HUES64 (cell line): ENCODE measurements at regions not wholly inside any gene's neighbourhood (a gene's known extent, or its start where the extent isn't known, plus 50 kb on each side); places are given as distances from the start of the nearest gene placed in this dataset.

Source experiments
- H3K27ac ChIP-seq: 2 replicates; pipeline ENCODE4 v1.7.0; 2013; ENCODE audit warnings: low read depth, low read length, inconsistent platforms
- H3K27me3 ChIP-seq: 2 replicates; pipeline ENCODE4 v1.6.1; 2013; ENCODE audit warnings: mild to moderate bottlenecking, low read length; ENCODE audit not compliant: insufficient read depth
- H3K36me3 ChIP-seq: 2 replicates; pipeline ENCODE4 v1.6.1; 2013; ENCODE audit warnings: mild to moderate bottlenecking, low read length; ENCODE audit not compliant: insufficient read depth
- H3K4me1 ChIP-seq: 2 replicates; pipeline ENCODE4 v1.6.1; 2013; ENCODE audit warnings: mild to moderate bottlenecking, low read length, moderate library complexity; ENCODE audit not compliant: insufficient read depth
- H3K4me3 ChIP-seq: 2 replicates; pipeline ENCODE4 v1.5.1; 2013; ENCODE audit warnings: mild to moderate bottlenecking, low read length, moderate library complexity
- H3K9ac ChIP-seq: 2 replicates; pipeline ENCODE4 v1.6.1; 2013; ENCODE audit warnings: mild to moderate bottlenecking, low read depth, low read length
- H3K9me3 ChIP-seq: 2 replicates; pipeline ENCODE4 v1.6.1; 2013; ENCODE audit warnings: low read depth, low read length; ENCODE audit not compliant: insufficient read depth
- WGBS: fragments of 150-250, 120-280 bp; methylation state at CpG from one replicate; pipeline ENCODE4 v1.1.7; 2013; ENCODE audit warnings: missing lambda C conversion rate; 5-methylcytosine and 5-hydroxymethylcytosine counted together

DNA sequence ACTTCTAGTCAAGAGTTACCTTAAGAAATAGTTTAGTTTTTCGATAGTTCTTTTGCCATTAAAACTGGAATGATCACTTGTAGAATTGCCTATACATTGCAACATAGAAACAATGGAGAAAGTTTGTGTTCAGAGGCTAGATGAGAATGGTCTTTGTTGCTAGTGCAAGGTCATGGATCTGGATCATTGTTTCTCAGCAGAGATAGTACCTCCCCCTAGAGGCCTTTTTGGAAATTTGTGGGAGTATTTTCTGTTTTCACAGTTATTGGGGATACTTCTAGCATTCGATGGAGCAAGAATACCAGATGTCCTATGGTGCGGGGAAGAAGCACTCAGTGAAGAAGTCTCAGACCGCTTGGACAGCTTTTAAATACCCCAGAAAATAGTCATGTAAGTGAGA is 138.8 kb upstream of the HMGA2 start:
- Histone ChIP-seq H3K27me3 (no peaks in the 10 kb centered on the region), H3K27ac (no peak overlapping the region), H3K4me1 (no peaks in the 10 kb centered on the region), H3K9me3 (no peaks in the 10 kb centered on the region), H3K9ac (no peak overlapping the region), H3K4me3 (no peak overlapping the region), H3K36me3 (no peaks in the 10 kb centered on the region)
- WGBS: 82% methylated on average over 4 of the region's 4 CpGs

- Histone ChIP-seq H3K4me1 (no peaks in the 10 kb centered on the region), H3K9ac (no peak overlapping the region), H3K9me3 (no peaks in the 10 kb centered on the region), H3K27me3 (no peaks in the 10 kb centered on the region), H3K4me3 (no peak overlapping the region), H3K27ac (no peak overlapping the region), H3K36me3 (no peaks in the 10 kb centered on the region)
- 97% methylated on average over 2 of the region's 2 CpGs for WGBS
Observed at GRCh38 chr12:65689508-65689907, 134.8 kb upstream of the HMGA2 start.

DNA sequence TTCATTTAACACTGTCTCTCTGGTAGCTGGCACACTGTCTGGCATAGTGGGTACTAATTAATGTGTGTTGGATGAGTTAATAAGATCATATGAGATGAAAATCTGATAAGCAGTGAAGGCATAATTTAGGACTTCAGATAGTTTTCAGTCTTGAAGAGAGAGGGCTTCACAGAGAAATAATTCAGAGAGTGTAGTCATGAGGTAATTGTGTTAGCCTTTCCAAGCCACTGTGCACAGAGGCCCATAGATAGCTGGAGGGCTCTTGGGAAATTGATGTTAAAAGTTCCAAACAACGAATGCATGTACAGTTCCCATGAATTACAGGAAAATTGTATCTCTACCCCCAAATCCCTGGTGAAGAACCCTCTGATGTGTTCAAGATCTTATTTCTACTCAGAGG is 133.8 kb upstream of the HMGA2 start:
- 75% methylated on average over 1 of the region's 1 CpG for WGBS
- Histone ChIP-seq H3K9me3 (no peaks in the 10 kb centered on the region), H3K27me3 (no peaks in the 10 kb centered on the region), H3K9ac (no peak overlapping the region), H3K36me3 (no peaks in the 10 kb centered on the region), H3K27ac (no peak overlapping the region), H3K4me1 (0 out of 2 replicates have a peak, but pooled peaks cover 4% of the 10 kb centered on the region), H3K4me3 (no peak overlapping the region)

DNA sequence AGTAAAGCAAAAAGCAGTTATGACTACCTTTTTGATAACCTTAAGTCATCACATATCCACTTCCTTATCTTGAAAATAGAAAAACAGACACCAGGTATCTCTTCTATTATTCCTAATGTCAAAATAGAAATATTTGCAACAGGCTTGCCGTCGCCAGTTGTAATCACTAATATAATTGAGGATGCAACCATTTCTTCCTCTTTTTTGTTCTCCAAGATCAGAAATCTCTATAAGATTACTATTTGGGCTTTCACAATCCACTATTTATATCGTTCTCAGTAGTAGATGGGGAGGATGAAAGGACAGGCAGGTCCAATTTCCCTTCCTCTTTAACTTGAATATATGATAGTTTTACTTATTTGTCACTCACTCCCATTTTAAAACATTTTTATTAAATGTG is 130.2 kb upstream of the HMGA2 start:
- no peaks in the 10 kb centered on the region for H3K36me3 ChIP-seq
- H3K9me3 ChIP-seq: no peaks in the 10 kb centered on the region
- H3K27ac ChIP-seq: no peak overlapping the region
- H3K4me3 ChIP-seq: no peak overlapping the region
- WGBS: 90% methylated on average over 2 of the region's 3 CpGs
- H3K4me1 ChIP-seq: 0 out of 2 replicates have a peak, but pooled peaks cover 4% of the 10 kb centered on the region
- H3K27me3 ChIP-seq: no peaks in the 10 kb centered on the region
- no peak overlapping the region for H3K9ac ChIP-seq

GRCh38 chr12:65695113-65695865 is 129.0 kb upstream of the HMGA2 start:
- no peak overlapping the region for H3K27ac ChIP-seq
- H3K9ac ChIP-seq: no peak overlapping the region
- no peaks in the 10 kb centered on the region for H3K9me3 ChIP-seq
- H3K36me3 ChIP-seq: no peaks in the 10 kb centered on the region
- H3K27me3 ChIP-seq: no peaks in the 10 kb centered on the region
- no peak overlapping the region for H3K4me3 ChIP-seq
- H3K4me1 ChIP-seq: 0 out of 2 replicates have a peak, but pooled peaks cover 4% of the 10 kb centered on the region
- WGBS: 57% methylated on average over 4 of the region's 4 CpGs

- H3K4me3 ChIP-seq: no peak overlapping the region
- no peaks in the 10 kb centered on the region for H3K9me3 ChIP-seq
- no peak overlapping the region for H3K27ac ChIP-seq
- H3K9ac ChIP-seq: no peak overlapping the region
- H3K4me1 ChIP-seq: 0 out of 2 replicates have a peak, but pooled peaks cover 4% of the 10 kb centered on the region
- no peaks in the 10 kb centered on the region for H3K36me3 ChIP-seq
- no peaks in the 10 kb centered on the region for H3K27me3 ChIP-seq
Observed at GRCh38 chr12:65696227-65696626, 128.1 kb upstream of the HMGA2 start.

DNA sequence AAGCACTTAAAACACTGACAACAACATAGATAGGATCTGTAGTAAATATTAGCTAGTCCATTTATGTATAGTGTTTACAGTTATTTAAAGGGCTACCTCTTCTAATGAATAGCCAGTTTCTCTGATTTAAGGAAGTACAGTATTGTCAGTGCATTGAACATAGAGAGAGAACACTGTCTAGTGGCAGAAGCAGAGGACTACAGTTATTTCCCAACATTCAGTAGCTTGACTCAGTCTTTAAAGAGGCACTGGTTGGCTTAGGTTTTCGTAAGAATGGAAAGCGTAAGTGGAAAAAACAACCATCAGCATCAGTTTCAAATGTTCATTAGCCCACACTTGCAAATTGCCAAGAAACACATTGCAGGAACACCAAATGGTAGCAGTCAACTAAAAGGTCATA is 125.0 kb upstream of the HMGA2 start:
- Histone ChIP-seq H3K9ac (no peak overlapping the region), H3K27ac (no peak overlapping the region), H3K36me3 (no peaks in the 10 kb centered on the region), H3K4me1 (0 out of 2 replicates have a peak, but pooled peaks cover 4% of the 10 kb centered on the region), H3K9me3 (no peaks in the 10 kb centered on the region), H3K4me3 (no peak overlapping the region), H3K27me3 (no peaks in the 10 kb centered on the region)
- 98% methylated on average over 2 of the region's 2 CpGs for WGBS

- no peak overlapping the region for H3K27ac ChIP-seq
- H3K36me3 ChIP-seq: no peaks in the 10 kb centered on the region
- H3K9ac ChIP-seq: no peak overlapping the region
- no peak overlapping the region for H3K4me3 ChIP-seq
- H3K27me3 ChIP-seq: no peaks in the 10 kb centered on the region
- peaks cover 13% of the 10 kb centered on the region; the same call in 1 of the 2 replicates for H3K9me3 ChIP-seq
- 97% methylated on average over 4 of the region's 5 CpGs for WGBS
- no peaks in the 10 kb centered on the region for H3K4me1 ChIP-seq
Observed at GRCh38 chr12:65703176-65703575, 121.1 kb upstream of the HMGA2 start.

DNA sequence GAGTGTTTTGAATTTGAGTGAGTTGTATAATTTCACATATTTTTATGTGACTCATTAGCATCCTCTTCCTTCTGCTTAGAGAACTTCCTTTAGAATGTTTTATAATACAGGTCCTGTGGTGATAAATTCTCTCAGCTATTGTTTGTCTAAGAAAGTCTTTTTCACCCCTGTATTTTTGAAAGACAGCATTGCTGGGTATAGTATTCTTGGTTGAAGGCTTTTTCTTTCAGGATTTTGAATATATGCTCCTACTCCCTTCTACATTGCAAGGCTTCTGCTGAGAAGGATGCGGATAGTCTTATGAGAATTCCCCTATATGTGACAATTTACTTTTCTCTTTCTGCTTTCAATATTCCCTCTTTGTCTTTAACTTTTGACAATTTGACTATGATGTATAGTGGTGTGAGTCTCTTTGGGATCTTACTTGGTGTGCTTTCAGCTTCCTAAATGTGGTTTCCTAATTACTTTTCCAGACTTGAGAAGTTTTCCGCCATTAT is 118.9 kb upstream of the HMGA2 start:
- H3K27ac ChIP-seq: no peak overlapping the region
- H3K9ac ChIP-seq: no peak overlapping the region
- no peaks in the 10 kb centered on the region for H3K36me3 ChIP-seq
- H3K4me3 ChIP-seq: no peak overlapping the region
- WGBS: 100% methylated on average over 2 of the region's 2 CpGs
- no peaks in the 10 kb centered on the region for H3K27me3 ChIP-seq
- H3K9me3 ChIP-seq: peaks cover 13% of the 10 kb centered on the region; the same call in 1 of the 2 replicates
- H3K4me1 ChIP-seq: no peaks in the 10 kb centered on the region

DNA sequence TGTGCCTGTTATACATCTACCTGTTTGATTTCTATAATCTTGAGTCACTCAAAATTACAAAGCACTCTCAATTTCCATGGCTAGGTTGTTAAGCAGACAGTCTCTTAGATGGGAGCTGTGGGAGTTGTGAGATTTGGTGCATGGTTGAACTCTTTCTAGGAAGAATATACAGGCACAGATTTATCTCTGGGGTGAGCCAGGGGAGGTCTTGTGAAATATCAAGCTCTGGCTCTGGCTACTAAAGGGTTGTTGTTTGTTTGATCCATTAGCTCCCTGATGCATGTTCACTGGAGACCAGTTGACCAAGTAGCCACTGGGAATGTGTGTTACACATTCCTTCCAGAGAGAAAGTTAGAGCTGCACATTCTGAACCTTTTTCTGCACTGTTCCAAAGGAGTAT is 117.2 kb upstream of the HMGA2 start:
- Histone ChIP-seq H3K36me3 (no peaks in the 10 kb centered on the region), H3K27me3 (no peaks in the 10 kb centered on the region), H3K27ac (no peak overlapping the region), H3K9me3 (peaks cover 13% of the 10 kb centered on the region; the same call in 1 of the 2 replicates), H3K4me1 (no peaks in the 10 kb centered on the region), H3K9ac (no peak overlapping the region), H3K4me3 (no peak overlapping the region)

DNA sequence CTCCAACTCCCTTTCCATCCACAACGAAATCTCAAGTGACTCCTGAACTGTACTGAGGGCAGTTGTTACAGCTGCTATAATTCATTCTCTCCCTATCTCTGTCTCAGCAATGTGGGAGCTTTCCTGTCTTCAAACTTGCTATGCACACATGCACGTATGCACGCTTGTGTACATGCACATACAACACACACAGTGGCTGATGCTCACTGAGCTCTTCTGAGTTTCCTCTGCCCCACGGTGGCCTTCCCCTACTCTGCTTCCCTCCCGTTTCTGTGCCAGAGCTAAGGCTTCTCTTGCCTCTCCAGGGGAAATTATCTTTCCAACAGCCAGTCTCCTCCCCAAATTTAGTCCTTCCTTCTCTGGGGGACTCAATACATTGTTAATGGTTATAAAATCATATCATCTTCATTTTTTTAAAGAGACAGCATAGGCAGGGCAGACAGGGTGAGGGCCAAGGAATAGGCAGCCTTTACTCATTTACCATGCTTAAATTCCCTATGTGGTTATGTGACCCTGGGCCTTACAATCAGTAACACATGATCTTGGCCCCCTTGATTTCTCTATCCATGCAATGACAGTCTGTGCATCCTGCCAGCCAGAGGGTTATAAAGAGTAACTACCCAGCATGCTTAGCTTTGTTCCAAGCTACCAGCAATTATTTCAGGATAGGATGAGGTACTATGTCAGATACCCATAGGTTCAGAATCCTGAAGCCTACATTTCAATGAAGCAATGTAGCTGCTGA is 111.9 kb upstream of the HMGA2 start:
- H3K4me3 ChIP-seq: no peak overlapping the region
- no peak overlapping the region for H3K27ac ChIP-seq
- WGBS: 89% methylated on average over 5 of the region's 5 CpGs
- H3K9me3 ChIP-seq: no peaks in the 10 kb centered on the region
- no peaks in the 10 kb centered on the region for H3K27me3 ChIP-seq
- H3K36me3 ChIP-seq: no peaks in the 10 kb centered on the region
- H3K4me1 ChIP-seq: peaks cover 8% of the 10 kb centered on the region; the same call in 1 of the 2 replicates
- no peak overlapping the region for H3K9ac ChIP-seq
